ENCODE measurements at regions not wholly inside any gene's neighbourhood (a gene's known extent, or its start where the extent isn't known, plus 50 kb on each side); places are given as distances from the start of the nearest gene placed in this dataset.

GRCh38 chr13:71096421-71096820 is 770.6 kb downstream of the DACH1 start:
- H2BK15ac ChIP-seq (ENCODE audit: low read depth, poor library complexity, severe bottlenecking): no peak overlapping the region
- H3K4me1 ChIP-seq (ENCODE audit: control insufficient read depth, insufficient read depth, low read depth, low read length): no peaks in the 10 kb centered on the region
- no peak overlapping the region for H4K8ac ChIP-seq (ENCODE audit: low read length)
- H2AFZ ChIP-seq (ENCODE audit: low read depth, low read length): no peak overlapping the region
- H4K91ac ChIP-seq (ENCODE audit: low read length): no peak overlapping the region
- H3K79me1 ChIP-seq (replicated peaks; ENCODE audit: low read length, poor library complexity, severe bottlenecking): no peaks in the 10 kb centered on the region
- no peak for DNase-seq
- no peak overlapping the region for H3K23ac ChIP-seq (ENCODE audit: low read length in 2 of 2)
- H3K36me3 ChIP-seq (ENCODE audit: control insufficient read depth in 1 of 2, insufficient read depth in 2 of 2, low read depth in 1 of 2, low read length in 2 of 2): no peaks in the 10 kb centered on the region
- H3K4me3 ChIP-seq (ENCODE audit: insufficient read depth in 1 of 2, low read depth in 1 of 2, low read length in 2 of 2): no peak overlapping the region
- no peak overlapping the region for H3K9ac ChIP-seq (ENCODE audit: low read length)
- no peak overlapping the region for H3K4me2 ChIP-seq (ENCODE audit: low read length, poor library complexity, severe bottlenecking)
- no peak overlapping the region for H2AK5ac ChIP-seq (ENCODE audit: low read length, severe bottlenecking)
- no peak overlapping the region for H3K27ac ChIP-seq (ENCODE audit: low read length, poor library complexity, severe bottlenecking)
- H3K4ac ChIP-seq (ENCODE audit: low read depth in 1 of 2, low read length in 2 of 2): no peak overlapping the region
- no peak overlapping the region for H2BK120ac ChIP-seq (ENCODE audit: low read depth, low read length)
- H3K9me3 ChIP-seq (ENCODE audit: control insufficient read depth, low read length): no peaks in the 10 kb centered on the region
- H2BK12ac ChIP-seq (ENCODE audit: low read length in 2 of 2): no peak overlapping the region
- no peak overlapping the region for H2BK5ac ChIP-seq (ENCODE audit: low read depth, low read length, poor library complexity, severe bottlenecking)
- H3K18ac ChIP-seq (ENCODE audit: low read depth in 1 of 2, low read length in 2 of 2): no peak overlapping the region
- WGBS: 100% methylated on average over 1 of the region's 1 CpG
- no peaks in the 10 kb centered on the region for H3K27me3 ChIP-seq (ENCODE audit: control insufficient read depth in 1 of 2, insufficient read depth in 1 of 2, low read length in 2 of 2)
- no peak overlapping the region for H3K14ac ChIP-seq (ENCODE audit: low read length in 2 of 2)

GRCh38 chr13:71090990-71091389 is 776.0 kb downstream of the DACH1 start:
- Histone ChIP-seq H3K36me3 (ENCODE audit: control insufficient read depth in 1 of 2, insufficient read depth in 2 of 2, low read depth in 1 of 2, low read length in 2 of 2) (no peaks in the 10 kb centered on the region), H2BK120ac (ENCODE audit: low read depth, low read length) (no peak overlapping the region), H2AFZ (ENCODE audit: low read depth, low read length) (no peak overlapping the region), H3K4me1 (ENCODE audit: control insufficient read depth, insufficient read depth, low read depth, low read length) (no peaks in the 10 kb centered on the region), H3K4ac (ENCODE audit: low read depth in 1 of 2, low read length in 2 of 2) (no peak overlapping the region), H3K14ac (ENCODE audit: low read length in 2 of 2) (no peak overlapping the region), H3K9me3 (ENCODE audit: control insufficient read depth, low read length) (no peaks in the 10 kb centered on the region), H4K8ac (ENCODE audit: low read length) (no peak overlapping the region), H2BK15ac (ENCODE audit: low read depth, poor library complexity, severe bottlenecking) (no peak overlapping the region), H3K9ac (ENCODE audit: low read length) (no peak overlapping the region), H3K18ac (ENCODE audit: low read depth in 1 of 2, low read length in 2 of 2) (no peak overlapping the region), H3K79me1 (replicated peaks; ENCODE audit: low read length, poor library complexity, severe bottlenecking) (no peaks in the 10 kb centered on the region), H3K23ac (ENCODE audit: low read length in 2 of 2) (no peak overlapping the region), H3K27me3 (ENCODE audit: control insufficient read depth in 1 of 2, insufficient read depth in 1 of 2, low read length in 2 of 2) (no peaks in the 10 kb centered on the region), H2BK12ac (ENCODE audit: low read length in 2 of 2) (no peak overlapping the region), H3K4me2 (ENCODE audit: low read length, poor library complexity, severe bottlenecking) (no peak overlapping the region), H2AK5ac (ENCODE audit: low read length, severe bottlenecking) (no peak overlapping the region), H4K91ac (ENCODE audit: low read length) (no peak overlapping the region), H3K4me3 (ENCODE audit: insufficient read depth in 1 of 2, low read depth in 1 of 2, low read length in 2 of 2) (no peak overlapping the region), H2BK5ac (ENCODE audit: low read depth, low read length, poor library complexity, severe bottlenecking) (no peak overlapping the region), H3K27ac (ENCODE audit: low read length, poor library complexity, severe bottlenecking) (no peak overlapping the region)
- DNase-seq: no peak
- WGBS: 100% methylated on average over 2 of the region's 2 CpGs

GRCh38 chr13:71089056-71089455 is 777.9 kb downstream of the DACH1 start:
- H3K4ac ChIP-seq (ENCODE audit: low read depth in 1 of 2, low read length in 2 of 2): no peak overlapping the region
- no peak overlapping the region for H2BK5ac ChIP-seq (ENCODE audit: low read depth, low read length, poor library complexity, severe bottlenecking)
- no peak overlapping the region for H3K4me2 ChIP-seq (ENCODE audit: low read length, poor library complexity, severe bottlenecking)
- H3K4me1 ChIP-seq (ENCODE audit: control insufficient read depth, insufficient read depth, low read depth, low read length): no peaks in the 10 kb centered on the region
- no peak overlapping the region for H3K27ac ChIP-seq (ENCODE audit: low read length, poor library complexity, severe bottlenecking)
- H2AK5ac ChIP-seq (ENCODE audit: low read length, severe bottlenecking): no peak overlapping the region
- no peak overlapping the region for H4K91ac ChIP-seq (ENCODE audit: low read length)
- no peaks in the 10 kb centered on the region for H3K27me3 ChIP-seq (ENCODE audit: control insufficient read depth in 1 of 2, insufficient read depth in 1 of 2, low read length in 2 of 2)
- WGBS: 95% methylated on average over 4 of the region's 4 CpGs
- no peaks in the 10 kb centered on the region for H3K9me3 ChIP-seq (ENCODE audit: control insufficient read depth, low read length)
- H3K36me3 ChIP-seq (ENCODE audit: control insufficient read depth in 1 of 2, insufficient read depth in 2 of 2, low read depth in 1 of 2, low read length in 2 of 2): no peaks in the 10 kb centered on the region
- H2BK15ac ChIP-seq (ENCODE audit: low read depth, poor library complexity, severe bottlenecking): no peak overlapping the region
- H3K79me1 ChIP-seq (replicated peaks; ENCODE audit: low read length, poor library complexity, severe bottlenecking): no peaks in the 10 kb centered on the region
- no peak overlapping the region for H3K9ac ChIP-seq (ENCODE audit: low read length)
- no peak overlapping the region for H3K14ac ChIP-seq (ENCODE audit: low read length in 2 of 2)
- H4K8ac ChIP-seq (ENCODE audit: low read length): no peak overlapping the region
- H2BK120ac ChIP-seq (ENCODE audit: low read depth, low read length): no peak overlapping the region
- H3K23ac ChIP-seq (ENCODE audit: low read length in 2 of 2): no peak overlapping the region
- no peak overlapping the region for H2AFZ ChIP-seq (ENCODE audit: low read depth, low read length)
- no peak overlapping the region for H3K18ac ChIP-seq (ENCODE audit: low read depth in 1 of 2, low read length in 2 of 2)
- H2BK12ac ChIP-seq (ENCODE audit: low read length in 2 of 2): no peak overlapping the region
- DNase-seq: no peak
- no peak overlapping the region for H3K4me3 ChIP-seq (ENCODE audit: insufficient read depth in 1 of 2, low read depth in 1 of 2, low read length in 2 of 2)

GRCh38 chr13:71087432-71087831 is 779.6 kb downstream of the DACH1 start:
- H4K8ac ChIP-seq (ENCODE audit: low read length): no peak overlapping the region
- H3K14ac ChIP-seq (ENCODE audit: low read length in 2 of 2): no peak overlapping the region
- H3K4me3 ChIP-seq (ENCODE audit: insufficient read depth in 1 of 2, low read depth in 1 of 2, low read length in 2 of 2): no peak overlapping the region
- H2BK120ac ChIP-seq (ENCODE audit: low read depth, low read length): no peak overlapping the region
- H2AFZ ChIP-seq (ENCODE audit: low read depth, low read length): no peak overlapping the region
- no peak overlapping the region for H3K18ac ChIP-seq (ENCODE audit: low read depth in 1 of 2, low read length in 2 of 2)
- H3K27ac ChIP-seq (ENCODE audit: low read length, poor library complexity, severe bottlenecking): no peak overlapping the region
- H3K4ac ChIP-seq (ENCODE audit: low read depth in 1 of 2, low read length in 2 of 2): no peak overlapping the region
- no peaks in the 10 kb centered on the region for H3K36me3 ChIP-seq (ENCODE audit: control insufficient read depth in 1 of 2, insufficient read depth in 2 of 2, low read depth in 1 of 2, low read length in 2 of 2)
- H2BK12ac ChIP-seq (ENCODE audit: low read length in 2 of 2): no peak overlapping the region
- H3K4me1 ChIP-seq (ENCODE audit: control insufficient read depth, insufficient read depth, low read depth, low read length): no peaks in the 10 kb centered on the region
- 98% methylated on average over 16 of the region's 16 CpGs for WGBS
- no peak overlapping the region for H3K4me2 ChIP-seq (ENCODE audit: low read length, poor library complexity, severe bottlenecking)
- H3K23ac ChIP-seq (ENCODE audit: low read length in 2 of 2): no peak overlapping the region
- no peak overlapping the region for H2BK5ac ChIP-seq (ENCODE audit: low read depth, low read length, poor library complexity, severe bottlenecking)
- H3K9ac ChIP-seq (ENCODE audit: low read length): no peak overlapping the region
- no peak overlapping the region for H2AK5ac ChIP-seq (ENCODE audit: low read length, severe bottlenecking)
- H4K91ac ChIP-seq (ENCODE audit: low read length): no peak overlapping the region
- no peak for DNase-seq
- no peaks in the 10 kb centered on the region for H3K79me1 ChIP-seq (replicated peaks; ENCODE audit: low read length, poor library complexity, severe bottlenecking)
- no peaks in the 10 kb centered on the region for H3K27me3 ChIP-seq (ENCODE audit: control insufficient read depth in 1 of 2, insufficient read depth in 1 of 2, low read length in 2 of 2)
- no peaks in the 10 kb centered on the region for H3K9me3 ChIP-seq (ENCODE audit: control insufficient read depth, low read length)
- no peak overlapping the region for H2BK15ac ChIP-seq (ENCODE audit: low read depth, poor library complexity, severe bottlenecking)
